ENCODE measurements at regions not wholly inside any gene's neighbourhood (a gene's known extent, or its start where the extent isn't known, plus 50 kb on each side); places are given as distances from the start of the nearest gene placed in this dataset.
"Not testable (repeated sequence)": the region's sequence is repeated elsewhere in the genome, so short reads cannot be mapped to it uniquely, and the experiment has no call there.

- ATAC-seq, result no peak
- no peak for DNase-seq
- no peak overlapping the region for H2AFZ ChIP-seq (ENCODE audit: low read length)
- BruUV-seq (replicated peaks), result no TSS peak
- no peak overlapping the region for H3K9ac ChIP-seq (ENCODE audit: low read length)
- H3K27me3 ChIP-seq (ENCODE audit: low read length), result no peaks in the 10 kb centered on the region
- no peaks in the 10 kb centered on the region for H3K9me3 ChIP-seq (ENCODE audit: low read length)
- ChIA-PET POLR2A (ENCODE audit: unreplicated experiment) (no interaction called here), CTCF (no interaction called here)
- no peaks in the 10 kb centered on the region for H3F3A ChIP-seq (ENCODE audit: low read length, unreplicated experiment)
- TF ChIP-seq CTCF (conservative IDR thresholded peaks at IDR 0.05; ENCODE audit: low read depth, low read length) (no peak), EZH2phosphoT487 (IDR thresholded peaks at IDR 0.05; ENCODE audit: borderline replicate concordance, low read length) (no peak), EZH2 (IDR thresholded peaks at IDR 0.05; ENCODE audit: low read length, unreplicated experiment) (no peak)
- H3K27ac ChIP-seq (ENCODE audit: low read length), result no peak overlapping the region
- H3K79me2 ChIP-seq (ENCODE audit: low read length), result no peaks in the 10 kb centered on the region
- no peak overlapping the region for H3K4me2 ChIP-seq (ENCODE audit: low read length)
- no peaks in the 10 kb centered on the region for H3K36me3 ChIP-seq (ENCODE audit: low read depth, low read length)
- no peaks in the 10 kb centered on the region for H4K20me1 ChIP-seq (ENCODE audit: low read length)
- no peaks in the 10 kb centered on the region for H3K4me1 ChIP-seq (ENCODE audit: insufficient read depth, low read length)
- no peaks in the 10 kb centered on the region for H3K9me2 ChIP-seq (replicated peaks; ENCODE audit: low read length)
- no peak overlapping the region for H3K4me3 ChIP-seq (ENCODE audit: low read length)
- intact Hi-C loops (cut with micrococcal nuclease), result no loop called here
These were observed 131.2 kb upstream of the RMP24 start for GRCh38 chr18:35841283-35841682.

GRCh38 chr18:35842536-35842935, 129.9 kb upstream of the RMP24 start:
- Histone ChIP-seq H3K36me3 (ENCODE audit: low read depth, low read length) (no peaks in the 10 kb centered on the region), H3K4me2 (ENCODE audit: low read length) (no peak overlapping the region), H3K9ac (ENCODE audit: low read length) (no peak overlapping the region), H3K79me2 (ENCODE audit: low read length) (no peaks in the 10 kb centered on the region), H3K27me3 (ENCODE audit: low read length) (no peaks in the 10 kb centered on the region), H4K20me1 (ENCODE audit: low read length) (no peaks in the 10 kb centered on the region), H3K9me2 (replicated peaks; ENCODE audit: low read length) (no peaks in the 10 kb centered on the region), H3K4me3 (ENCODE audit: low read length) (no peak overlapping the region), H3K27ac (ENCODE audit: low read length) (no peak overlapping the region), H3K4me1 (ENCODE audit: insufficient read depth, low read length) (no peaks in the 10 kb centered on the region), H3K9me3 (ENCODE audit: low read length) (no peaks in the 10 kb centered on the region), H2AFZ (ENCODE audit: low read length) (no peak overlapping the region), H3F3A (ENCODE audit: low read length, unreplicated experiment) (no peaks in the 10 kb centered on the region)
- CTCF ChIA-PET, result no interaction called here
- intact Hi-C loops (cut with micrococcal nuclease), result no loop called here
- BruUV-seq (replicated peaks), result no TSS peak
- ATAC-seq (no peak), DNase-seq (no peak)
- POLR2A ChIA-PET (ENCODE audit: unreplicated experiment), result no interaction called here
- TF ChIP-seq EZH2phosphoT487 (IDR thresholded peaks at IDR 0.05; ENCODE audit: borderline replicate concordance, low read length), result no peak
- no peak for TF ChIP-seq EZH2 (IDR thresholded peaks at IDR 0.05; ENCODE audit: low read length, unreplicated experiment)
- TF ChIP-seq CTCF (conservative IDR thresholded peaks at IDR 0.05; ENCODE audit: low read depth, low read length), result no peak

- POLR2A ChIA-PET (ENCODE audit: unreplicated experiment); H3F3A ChIP-seq (ENCODE audit: low read length, unreplicated experiment); H3K9me3 ChIP-seq (ENCODE audit: low read length); H3K79me2 ChIP-seq (ENCODE audit: low read length); H2AFZ ChIP-seq (ENCODE audit: low read length); BruUV-seq (replicated peaks); H3K27ac ChIP-seq (ENCODE audit: low read length); H4K20me1 ChIP-seq (ENCODE audit: low read length); H3K4me1 ChIP-seq (ENCODE audit: insufficient read depth, low read length); H3K4me3 ChIP-seq (ENCODE audit: low read length); H3K9me2 ChIP-seq (replicated peaks; ENCODE audit: low read length); H3K4me2 ChIP-seq (ENCODE audit: low read length); ATAC-seq; DNase-seq; H3K27me3 ChIP-seq (ENCODE audit: low read length); H3K9ac ChIP-seq (ENCODE audit: low read length); H3K36me3 ChIP-seq (ENCODE audit: low read depth, low read length); CTCF ChIA-PET; intact Hi-C loops (cut with micrococcal nuclease): not testable (repeated sequence)
These were observed 124.2 kb upstream of the RMP24 start for GRCh38 chr18:35848321-35848720.

- POLR2A ChIA-PET (ENCODE audit: unreplicated experiment); BruUV-seq (replicated peaks); intact Hi-C loops (cut with micrococcal nuclease); H3K4me2 ChIP-seq (ENCODE audit: low read length); ATAC-seq; H3K36me3 ChIP-seq (ENCODE audit: low read depth, low read length); H3K4me3 ChIP-seq (ENCODE audit: low read length); H3F3A ChIP-seq (ENCODE audit: low read length, unreplicated experiment); H3K79me2 ChIP-seq (ENCODE audit: low read length); H2AFZ ChIP-seq (ENCODE audit: low read length); H3K27ac ChIP-seq (ENCODE audit: low read length); H3K27me3 ChIP-seq (ENCODE audit: low read length); H3K9ac ChIP-seq (ENCODE audit: low read length); H3K9me2 ChIP-seq (replicated peaks; ENCODE audit: low read length); CTCF ChIA-PET; H3K4me1 ChIP-seq (ENCODE audit: insufficient read depth, low read length); H3K9me3 ChIP-seq (ENCODE audit: low read length); H4K20me1 ChIP-seq (ENCODE audit: low read length): not testable (repeated sequence)
- peak; percentile 63 for DNase-seq
These were observed 123.2 kb upstream of the RMP24 start for GRCh38 chr18:35849241-35849640.

Data from PC-3 (cell line).